ENCODE measurements at regions not wholly inside any gene's neighbourhood (a gene's known extent, or its start where the extent isn't known, plus 50 kb on each side); places are given as distances from the start of the nearest gene placed in this dataset.

GRCh38 chr13:99845161-99845874 lies 126.2 kb downstream of the ZIC5 start:
- TF ChIP-seq CTCF (IDR thresholded peaks at IDR 0.05), result no peak
- no peak for TF ChIP-seq POLR2A (IDR thresholded peaks at IDR 0.05)
- TF ChIP-seq EP300 (IDR thresholded peaks at IDR 0.05), result no peak
- TF ChIP-seq POLR2AphosphoS5 (IDR thresholded peaks at IDR 0.05), result no peak
